ENCODE measurements at regions not wholly inside any gene's neighbourhood (a gene's known extent, or its start where the extent isn't known, plus 50 kb on each side); places are given as distances from the start of the nearest gene placed in this dataset.

DNA sequence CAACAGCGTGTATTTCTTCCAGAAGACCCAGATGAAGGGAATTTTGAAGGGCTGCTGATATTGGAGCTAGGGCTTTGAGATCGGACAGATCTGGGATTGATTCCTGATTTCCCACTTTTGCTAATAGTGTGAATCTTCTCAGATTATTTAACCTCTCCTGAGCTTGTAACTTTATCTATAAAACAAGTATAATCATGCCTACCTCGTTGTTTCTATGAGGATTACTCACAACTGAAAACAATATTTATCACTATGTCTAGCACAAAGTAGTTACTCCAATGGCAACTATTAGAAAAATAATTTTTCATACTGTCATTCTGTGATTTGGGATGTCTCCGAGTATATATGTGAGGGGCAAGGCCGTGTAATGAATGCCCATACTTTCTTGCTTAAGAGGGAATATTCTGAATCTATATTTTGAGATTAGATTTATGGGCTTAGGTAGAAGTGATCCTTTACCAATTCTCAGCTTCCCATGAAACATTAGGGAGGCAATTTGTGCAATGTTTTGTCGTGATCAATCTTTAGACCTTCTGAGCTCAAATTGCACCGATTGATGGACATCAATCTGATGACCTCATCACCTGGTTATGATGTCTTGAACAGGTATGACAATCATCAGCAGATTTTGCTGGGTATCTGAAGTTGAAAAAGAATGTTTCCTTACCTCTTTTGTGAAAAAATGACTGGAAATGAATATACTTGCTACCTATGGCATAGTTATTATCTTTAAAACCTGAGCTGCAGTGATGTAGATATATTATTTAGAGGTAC, 339.9 kb downstream of the KCNS3 start:
- no peak for TF ChIP-seq EZH2 (IDR thresholded peaks at IDR 0.05; ENCODE audit: insufficient read depth, poor library complexity, severe bottlenecking)
- TF ChIP-seq EZH2phosphoT487 (IDR thresholded peaks at IDR 0.05; ENCODE audit: insufficient read depth, low read depth) = no peak

Measured in GM23248 (cell line).